ENCODE measurements at regions not wholly inside any gene's neighbourhood (a gene's known extent, or its start where the extent isn't known, plus 50 kb on each side); places are given as distances from the start of the nearest gene placed in this dataset.

GRCh38 chr14:82757776-82758175 lies 1224.1 kb upstream of the SEL1L start:
- H3K36me3 ChIP-seq = no peaks in the 10 kb centered on the region
- no peak overlapping the region for H3K4me3 ChIP-seq
- H3K4me1 ChIP-seq = no peaks in the 10 kb centered on the region
- DNase-seq (ENCODE audit: extremely low spot score in 2 of 2) = no peak
- no peaks in the 10 kb centered on the region for H3K27me3 ChIP-seq
- no peaks in the 10 kb centered on the region for H3K9me3 ChIP-seq
- intact Hi-C loops (cut with DNase I) = no loop called here
- no peak overlapping the region for H3K27ac ChIP-seq
- TF ChIP-seq CTCF (IDR thresholded peaks at IDR 0.05) (no peak), POLR2A (IDR thresholded peaks at IDR 0.05) (no peak), POLR2AphosphoS5 (IDR thresholded peaks at IDR 0.05; ENCODE audit: insufficient read depth in 1 of 2, low read depth in 1 of 2) (no peak)

GRCh38 chr14:82759656-82760055 lies 1226.0 kb upstream of the SEL1L start:
- Histone ChIP-seq H3K4me1 (no peaks in the 10 kb centered on the region), H3K27me3 (no peaks in the 10 kb centered on the region), H3K9me3 (no peaks in the 10 kb centered on the region), H3K36me3 (no peaks in the 10 kb centered on the region), H3K27ac (no peak overlapping the region), H3K4me3 (no peak overlapping the region)
- no peak for DNase-seq (ENCODE audit: extremely low spot score in 2 of 2)
- intact Hi-C loops (cut with DNase I) = no loop called here
- TF ChIP-seq POLR2A (IDR thresholded peaks at IDR 0.05) (no peak), POLR2AphosphoS5 (IDR thresholded peaks at IDR 0.05; ENCODE audit: insufficient read depth in 1 of 2, low read depth in 1 of 2) (no peak), CTCF (IDR thresholded peaks at IDR 0.05) (no peak)

DNA sequence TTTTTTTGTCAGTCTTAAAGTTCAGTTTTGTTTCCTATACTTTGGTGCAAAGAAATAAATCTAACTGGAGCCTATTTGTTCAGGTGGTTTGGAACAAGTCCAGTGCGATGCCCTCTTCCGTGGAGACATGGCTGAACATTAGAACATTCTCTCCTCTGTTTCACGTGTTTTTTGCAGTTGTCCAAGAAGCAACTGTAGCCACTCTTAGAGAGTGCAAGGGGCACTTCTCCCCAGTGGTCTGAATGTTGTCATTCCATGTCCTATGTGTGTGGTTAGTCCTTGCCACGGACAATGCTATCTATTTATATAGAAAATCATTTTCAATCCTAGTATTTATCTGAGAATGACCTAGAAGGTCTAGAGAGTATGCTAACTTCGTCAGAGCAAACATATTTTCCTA lies 1232.5 kb upstream of the SEL1L start:
- no peak for TF ChIP-seq POLR2AphosphoS5 (IDR thresholded peaks at IDR 0.05; ENCODE audit: insufficient read depth in 1 of 2, low read depth in 1 of 2)
- TF ChIP-seq POLR2A (IDR thresholded peaks at IDR 0.05) = no peak
- no peak for TF ChIP-seq CTCF (IDR thresholded peaks at IDR 0.05)
- Histone ChIP-seq H3K4me3 (no peak overlapping the region), H3K4me1 (no peaks in the 10 kb centered on the region), H3K9me3 (no peaks in the 10 kb centered on the region), H3K27ac (no peak overlapping the region), H3K27me3 (no peaks in the 10 kb centered on the region), H3K36me3 (no peaks in the 10 kb centered on the region)
- DNase-seq (ENCODE audit: extremely low spot score in 2 of 2) = no peak
- intact Hi-C loops (cut with DNase I) = no loop called here

GRCh38 chr14:82766996-82767395 lies 1233.3 kb upstream of the SEL1L start:
- H3K36me3 ChIP-seq = no peaks in the 10 kb centered on the region
- no peak for TF ChIP-seq POLR2AphosphoS5 (IDR thresholded peaks at IDR 0.05; ENCODE audit: insufficient read depth in 1 of 2, low read depth in 1 of 2)
- no peak for DNase-seq (ENCODE audit: extremely low spot score in 2 of 2)
- H3K27ac ChIP-seq = no peak overlapping the region
- no peaks in the 10 kb centered on the region for H3K4me1 ChIP-seq
- H3K27me3 ChIP-seq = no peaks in the 10 kb centered on the region
- no peak overlapping the region for H3K4me3 ChIP-seq
- intact Hi-C loops (cut with DNase I) = no loop called here
- H3K9me3 ChIP-seq = no peaks in the 10 kb centered on the region

- intact Hi-C loops (cut with DNase I) = no loop called here
- Histone ChIP-seq H3K4me3 (no peak overlapping the region), H3K27me3 (no peaks in the 10 kb centered on the region), H3K9me3 (no peaks in the 10 kb centered on the region), H3K36me3 (no peaks in the 10 kb centered on the region), H3K27ac (no peak overlapping the region), H3K4me1 (no peaks in the 10 kb centered on the region)
- TF ChIP-seq CTCF (IDR thresholded peaks at IDR 0.05) (no peak), POLR2A (IDR thresholded peaks at IDR 0.05) (no peak)
- no peak for DNase-seq (ENCODE audit: extremely low spot score in 2 of 2)
These were observed 1243.3 kb upstream of the SEL1L start for GRCh38 chr14:82776958-82777357.

All from vagina (tissue), 2 donors.